RPMI7951 (cell line): ENCODE measurements at regions not wholly inside any gene's neighbourhood (a gene's known extent, or its start where the extent isn't known, plus 50 kb on each side); places are given as distances from the start of the nearest gene placed in this dataset.
"Not testable (repeated sequence)": the region's sequence is repeated elsewhere in the genome, so short reads cannot be mapped to it uniquely, and the experiment has no call there.

ENCODE experiments used
- DNase-seq: peaks from one replicate; pipeline ENCODE4 v3.0.0-alpha.2; 2012; ENCODE audit warnings: low read depth

GRCh38 chr3:32632533-32633265 is 52.3 kb upstream of the CNOT10 start:
- no peak for DNase-seq

GRCh38 chr3:32630266-32630665 is 54.7 kb upstream of the CNOT10 start:
- DNase-seq = no peak

- DNase-seq = peak; percentile 11
Observed at GRCh38 chr3:32626631-32627030, 56.0 kb upstream of the DYNC1LI1 start.

GRCh38 chr3:32625543-32626176 is 55.0 kb upstream of the DYNC1LI1 start:
- DNase-seq = not testable (repeated sequence)

GRCh38 chr3:32623532-32623931 is 52.9 kb upstream of the DYNC1LI1 start:
- no peak for DNase-seq

GRCh38 chr3:32621466-32621865 is 50.8 kb upstream of the DYNC1LI1 start:
- DNase-seq = no peak

- no peak for DNase-seq
Observed at GRCh38 chr3:32620611-32621310, 50.1 kb upstream of the DYNC1LI1 start.
